Vagina (tissue), 2 donors: ENCODE measurements at regions not wholly inside any gene's neighbourhood (a gene's known extent, or its start where the extent isn't known, plus 50 kb on each side); places are given as distances from the start of the nearest gene placed in this dataset.

Source experiments
- POLR2A ChIP-seq, 2 donors: fragments of 450-650 bp; IDR thresholded peaks; one replicate each; pipeline ENCODE4 v1.6.1; 2017; ENCODE audit warnings: antibody characterized with exemption in 2 of 2, mild to moderate bottlenecking in 2 of 2, moderate library complexity in 2 of 2
- POLR2AphosphoS5 ChIP-seq, 2 donors: sonication (generic); formaldehyde crosslinking; IDR thresholded peaks; one replicate each; pipeline ENCODE4 v1.9.0; 2017; ENCODE audit warnings: antibody characterized with exemption in 2 of 2, mild to moderate bottlenecking in 2 of 2, low read depth in 1 of 2; ENCODE audit not compliant: insufficient read depth in 1 of 2

DNA sequence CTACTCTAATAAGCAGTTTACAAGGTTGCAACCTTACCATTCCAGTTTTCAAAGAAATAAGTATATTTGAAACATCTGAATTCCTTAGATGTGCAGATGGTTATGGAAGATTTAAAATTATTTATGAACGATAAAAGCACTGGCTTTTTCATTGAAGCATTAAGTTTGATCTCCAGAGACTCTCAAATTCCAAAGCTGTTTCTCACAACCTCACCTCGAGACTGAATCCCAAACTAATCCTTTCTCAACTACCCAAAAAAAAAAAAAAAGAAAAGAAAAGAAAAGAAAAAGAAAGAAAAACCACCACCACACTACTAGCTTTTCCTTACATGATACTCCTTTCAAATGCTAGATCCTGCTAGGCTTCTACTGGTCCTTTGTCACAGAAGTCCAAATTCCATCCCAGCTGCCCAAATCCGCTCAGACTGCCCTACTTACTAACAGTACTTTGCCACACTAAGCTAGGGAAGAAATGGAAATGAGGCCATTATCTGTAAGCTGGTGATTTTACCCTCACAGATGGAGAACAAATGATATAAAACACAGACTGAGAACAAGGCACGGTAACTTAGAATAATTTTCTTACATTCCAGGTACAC lies 100.6 kb upstream of the CDK1 start:
- TF ChIP-seq POLR2A (IDR thresholded peaks at IDR 0.05): no peak
- no peak for TF ChIP-seq POLR2AphosphoS5 (IDR thresholded peaks at IDR 0.05; ENCODE audit: insufficient read depth in 1 of 2, low read depth in 1 of 2)
